ENCODE measurements at regions not wholly inside any gene's neighbourhood (a gene's known extent, or its start where the extent isn't known, plus 50 kb on each side); places are given as distances from the start of the nearest gene placed in this dataset.

GRCh38 chr6:170208182-170208601 is 82.7 kb downstream of the DLL1 start:
- in situ Hi-C loops (cut with HindIII; ENCODE audit: low sequenced_read_pairs) = no loop called here
- no peak overlapping the region for H3K4me3 ChIP-seq (ENCODE audit: low read depth, low read length)
- DNase-seq (ENCODE audit: low read depth) = no peak
- no peak for TF ChIP-seq CTCF (IDR thresholded peaks at IDR 0.05; ENCODE audit: low read depth, low read length, missing control alignments)

- no peak overlapping the region for H3K4me3 ChIP-seq (ENCODE audit: low read depth, low read length)
- DNase-seq (ENCODE audit: low read depth) = no peak
- in situ Hi-C loops (cut with HindIII; ENCODE audit: low sequenced_read_pairs) = no loop called here
- TF ChIP-seq CTCF (IDR thresholded peaks at IDR 0.05; ENCODE audit: low read depth, low read length, missing control alignments) = no peak
These were observed 83.2 kb downstream of the DLL1 start for GRCh38 chr6:170207586-170208181.

- no peak overlapping the region for H3K4me3 ChIP-seq (ENCODE audit: low read depth, low read length)
- no peak for TF ChIP-seq CTCF (IDR thresholded peaks at IDR 0.05; ENCODE audit: low read depth, low read length, missing control alignments)
- no peak for DNase-seq (ENCODE audit: low read depth)
- in situ Hi-C loops (cut with HindIII; ENCODE audit: low sequenced_read_pairs) = no loop called here
These were observed 83.9 kb downstream of the DLL1 start for GRCh38 chr6:170206851-170207431.

GRCh38 chr6:170206317-170206621 is 84.6 kb downstream of the DLL1 start:
- no peak overlapping the region for H3K4me3 ChIP-seq (ENCODE audit: low read depth, low read length)
- in situ Hi-C loops (cut with HindIII; ENCODE audit: low sequenced_read_pairs) = no loop called here
- DNase-seq (ENCODE audit: low read depth) = no peak
- TF ChIP-seq CTCF (IDR thresholded peaks at IDR 0.05; ENCODE audit: low read depth, low read length, missing control alignments) = no peak

- no peak for TF ChIP-seq CTCF (IDR thresholded peaks at IDR 0.05; ENCODE audit: low read depth, low read length, missing control alignments)
- in situ Hi-C loops (cut with HindIII; ENCODE audit: low sequenced_read_pairs) = no loop called here
- no peak overlapping the region for H3K4me3 ChIP-seq (ENCODE audit: low read depth, low read length)
- DNase-seq (ENCODE audit: low read depth) = no peak
These were observed 85.2 kb downstream of the DLL1 start for GRCh38 chr6:170205534-170206316.

GRCh38 chr6:170205126-170205525 is 85.8 kb downstream of the DLL1 start:
- TF ChIP-seq CTCF (IDR thresholded peaks at IDR 0.05; ENCODE audit: low read depth, low read length, missing control alignments) = no peak

More at GRCh38 chr6:170205126-170205525, 85.8 kb downstream of the DLL1 start:
- no peak overlapping the region for H3K4me3 ChIP-seq (ENCODE audit: low read depth, low read length)
- in situ Hi-C loops (cut with HindIII; ENCODE audit: low sequenced_read_pairs) = no loop called here
- DNase-seq (ENCODE audit: low read depth) = no peak

Measured in astrocyte of the cerebellum (primary cell).